HG02870 (cell line): ENCODE measurements at regions not wholly inside any gene's neighbourhood (a gene's known extent, or its start where the extent isn't known, plus 50 kb on each side); places are given as distances from the start of the nearest gene placed in this dataset.

ENCODE experiments used
- ATAC-seq: cut with Tn5 transposase; IDR thresholded peaks from one replicate; pipeline ENCODE4 v1.9.1; 2021; ENCODE audit warnings: mild to moderate bottlenecking, moderate library complexity; ENCODE audit not compliant: unreplicated experiment

GRCh38 chr9:126151031-126151685, 175.5 kb upstream of the MVB12B start:
- ATAC-seq, result no peak

GRCh38 chr9:126151686-126152134, 174.9 kb upstream of the MVB12B start:
- ATAC-seq, result no peak

- ATAC-seq, result no peak
Observed at GRCh38 chr9:126152622-126153362, 173.8 kb upstream of the MVB12B start.

- ATAC-seq, result no peak
Observed at GRCh38 chr9:126153382-126153781, 173.2 kb upstream of the MVB12B start.

GRCh38 chr9:126154182-126154827, 172.3 kb upstream of the MVB12B start:
- no peak for ATAC-seq

GRCh38 chr9:126154869-126155268, 171.8 kb upstream of the MVB12B start:
- no peak for ATAC-seq

- ATAC-seq, result no peak
Observed at GRCh38 chr9:126155756-126156664, 170.6 kb upstream of the MVB12B start.

GRCh38 chr9:126156898-126157297, 169.7 kb upstream of the MVB12B start:
- ATAC-seq, result no peak

- no peak for ATAC-seq
Observed at GRCh38 chr9:126157423-126157822, 169.2 kb upstream of the MVB12B start.

GRCh38 chr9:126157826-126158587, 168.6 kb upstream of the MVB12B start:
- ATAC-seq, result no peak

GRCh38 chr9:126158588-126159429, 167.8 kb upstream of the MVB12B start:
- no peak for ATAC-seq

GRCh38 chr9:126159430-126160060, 167.1 kb upstream of the MVB12B start:
- no peak for ATAC-seq

- no peak for ATAC-seq
Observed at GRCh38 chr9:126160067-126160853, 166.4 kb upstream of the MVB12B start.

- no peak for ATAC-seq
Observed at GRCh38 chr9:126160854-126161329, 165.7 kb upstream of the MVB12B start.

- no peak for ATAC-seq
Observed at GRCh38 chr9:126162611-126163381, 163.8 kb upstream of the MVB12B start.

GRCh38 chr9:126164796-126165525, 161.7 kb upstream of the MVB12B start:
- ATAC-seq, result no peak
